Gastroesophageal sphincter (tissue), 3 donors: ENCODE measurements at regions not wholly inside any gene's neighbourhood (a gene's known extent, or its start where the extent isn't known, plus 50 kb on each side); places are given as distances from the start of the nearest gene placed in this dataset.

ENCODE experiments used
- EP300 ChIP-seq: sonication (generic); formaldehyde crosslinking; IDR thresholded peaks from one replicate; pipeline ENCODE4 v1.6.1; 2017; ENCODE audit warnings: antibody characterized with exemption, mild to moderate bottlenecking
- POLR2A ChIP-seq, 2 donors: fragments of 450-650 bp; IDR thresholded peaks; one replicate each; pipeline ENCODE4 v1.6.1; 2017; ENCODE audit warnings: antibody characterized with exemption in 2 of 2, mild to moderate bottlenecking in 2 of 2, moderate library complexity in 1 of 2
- POLR2AphosphoS5 ChIP-seq: sonication (generic); formaldehyde crosslinking; IDR thresholded peaks from one replicate; pipeline ENCODE4 v1.6.1; 2017; ENCODE audit warnings: antibody characterized with exemption
- TF ChIP-seq, protein P1 (sequence below), 4 experiments: fragments of 200-600 bp in 2 of 4; fragments of 450-650 bp in 2 of 4; sonication (generic) in 1 of 4; IDR thresholded peaks; one replicate each; pipeline ENCODE4 v1.5.1; 2017 to 2019; ENCODE audit warnings: antibody characterized with exemption in 4 of 4, mild to moderate bottlenecking in 2 of 4, moderate library complexity in 2 of 4

DNA sequence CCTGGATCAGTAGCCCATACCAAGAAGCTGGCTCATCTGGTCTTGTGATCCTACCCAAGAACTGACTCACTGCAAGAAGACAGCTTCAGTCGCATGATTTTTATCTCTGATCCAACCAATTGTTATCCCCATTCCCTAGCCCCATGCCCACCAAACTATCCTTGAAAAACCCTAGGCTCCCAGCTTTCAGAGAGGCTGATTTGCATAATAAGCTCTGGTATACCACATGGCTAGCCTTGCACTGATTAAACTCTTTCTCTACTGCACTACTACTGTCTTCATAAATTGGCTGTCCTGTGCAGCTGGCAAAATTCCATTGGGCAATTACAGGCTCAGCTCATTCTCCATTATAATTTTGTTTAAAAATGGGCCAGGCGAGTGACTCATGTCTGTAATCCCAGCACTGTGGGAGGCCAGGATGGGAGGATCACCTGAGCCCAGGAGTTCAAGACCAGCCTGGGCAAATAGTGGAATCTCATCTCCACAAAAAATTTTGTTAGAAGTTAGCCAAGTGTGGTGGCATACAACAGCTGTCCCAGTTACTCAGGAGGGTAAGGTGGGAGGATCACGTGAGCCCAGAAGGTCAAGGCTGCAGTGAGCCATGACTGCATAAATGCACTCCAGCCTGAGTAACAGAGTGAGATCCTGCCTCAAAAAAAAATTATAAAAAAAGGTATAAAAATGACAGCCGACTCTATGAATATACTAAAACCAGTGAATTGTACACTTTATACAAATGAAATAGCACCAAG, 76.7 kb upstream of the EIF5 start:
- TF ChIP-seq, protein P1, sequence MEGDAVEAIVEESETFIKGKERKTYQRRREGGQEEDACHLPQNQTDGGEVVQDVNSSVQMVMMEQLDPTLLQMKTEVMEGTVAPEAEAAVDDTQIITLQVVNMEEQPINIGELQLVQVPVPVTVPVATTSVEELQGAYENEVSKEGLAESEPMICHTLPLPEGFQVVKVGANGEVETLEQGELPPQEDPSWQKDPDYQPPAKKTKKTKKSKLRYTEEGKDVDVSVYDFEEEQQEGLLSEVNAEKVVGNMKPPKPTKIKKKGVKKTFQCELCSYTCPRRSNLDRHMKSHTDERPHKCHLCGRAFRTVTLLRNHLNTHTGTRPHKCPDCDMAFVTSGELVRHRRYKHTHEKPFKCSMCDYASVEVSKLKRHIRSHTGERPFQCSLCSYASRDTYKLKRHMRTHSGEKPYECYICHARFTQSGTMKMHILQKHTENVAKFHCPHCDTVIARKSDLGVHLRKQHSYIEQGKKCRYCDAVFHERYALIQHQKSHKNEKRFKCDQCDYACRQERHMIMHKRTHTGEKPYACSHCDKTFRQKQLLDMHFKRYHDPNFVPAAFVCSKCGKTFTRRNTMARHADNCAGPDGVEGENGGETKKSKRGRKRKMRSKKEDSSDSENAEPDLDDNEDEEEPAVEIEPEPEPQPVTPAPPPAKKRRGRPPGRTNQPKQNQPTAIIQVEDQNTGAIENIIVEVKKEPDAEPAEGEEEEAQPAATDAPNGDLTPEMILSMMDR (IDR thresholded peaks at IDR 0.05), result no peak
- TF ChIP-seq POLR2AphosphoS5 (no peak), POLR2A (IDR thresholded peaks at IDR 0.05) (no peak), EP300 (no peak)
